ENCODE measurements at regions not wholly inside any gene's neighbourhood (a gene's known extent, or its start where the extent isn't known, plus 50 kb on each side); places are given as distances from the start of the nearest gene placed in this dataset.
"Not testable (repeated sequence)": the region's sequence is repeated elsewhere in the genome, so short reads cannot be mapped to it uniquely, and the experiment has no call there.

GRCh38 chr5:100694100-100694499 is 158.9 kb downstream of the FAM174A start:
- no peak for DNase-seq (ENCODE audit: low spot score)

- peak; percentile 7 for DNase-seq (ENCODE audit: low spot score)
Observed at GRCh38 chr5:100697970-100698369, 162.8 kb downstream of the FAM174A start.

DNA sequence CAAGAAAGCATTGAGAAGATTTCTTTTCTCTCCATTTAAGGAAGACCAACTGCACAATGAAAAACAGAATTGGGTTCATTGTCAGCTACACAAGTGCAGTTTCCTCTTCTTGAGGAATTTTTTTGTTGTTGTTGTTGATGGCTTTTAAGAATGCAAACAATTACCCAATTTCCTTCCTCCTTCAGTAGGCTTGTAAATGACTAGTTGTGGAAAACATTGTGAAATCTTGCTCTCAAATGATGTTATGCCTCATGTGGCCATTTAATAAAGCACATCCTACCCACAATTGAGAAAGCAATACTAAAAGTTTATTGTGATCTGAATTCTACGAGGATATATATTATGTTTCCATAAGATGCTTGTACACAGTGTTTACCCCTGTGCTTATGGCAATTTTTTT is 171.6 kb downstream of the FAM174A start:
- peak; percentile 61 for DNase-seq (ENCODE audit: low spot score)

GRCh38 chr5:100708645-100709171 is 173.5 kb downstream of the FAM174A start:
- DNase-seq (ENCODE audit: low spot score) = no peak

DNA sequence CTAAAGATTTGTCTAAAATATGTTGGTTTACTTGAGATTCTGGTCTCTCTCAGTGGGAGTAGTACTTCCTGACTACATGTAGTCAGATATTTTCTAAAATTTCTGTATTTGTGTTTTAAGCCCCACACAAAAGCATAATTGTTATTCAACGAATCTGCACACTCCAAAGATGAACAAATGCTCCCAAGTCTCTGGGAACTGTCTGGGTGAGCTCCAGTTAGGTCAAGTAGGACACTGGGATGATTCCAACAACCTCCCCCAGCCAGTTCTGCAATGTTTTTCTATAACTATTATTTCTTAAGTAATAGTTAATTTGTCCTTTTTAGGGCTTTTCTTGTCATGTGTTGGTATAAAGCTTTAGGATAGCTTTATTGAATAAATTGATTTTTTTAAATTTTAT is 174.6 kb downstream of the FAM174A start:
- DNase-seq (ENCODE audit: low spot score) = no peak

DNA sequence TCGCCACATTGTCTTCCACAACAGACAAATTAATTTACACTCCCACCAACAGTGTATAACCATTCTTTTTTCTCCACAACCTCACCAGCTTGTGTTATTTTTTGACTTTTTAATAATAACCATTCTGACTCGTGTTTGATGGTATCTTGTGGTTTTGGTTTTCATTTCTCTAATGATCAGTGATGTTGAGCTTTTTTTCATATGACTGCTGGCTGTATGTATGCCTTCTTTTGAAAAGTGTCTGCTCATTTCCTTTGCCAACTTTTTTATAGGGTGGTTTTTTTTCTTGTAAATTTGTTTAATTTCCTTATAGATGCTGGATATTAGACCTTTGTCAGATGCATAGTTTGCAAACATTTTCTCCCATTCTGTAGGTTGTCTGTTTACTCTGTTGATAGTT is 179.6 kb downstream of the FAM174A start:
- not testable (repeated sequence) for DNase-seq (ENCODE audit: low spot score)

GRCh38 chr5:100722657-100723056 is 180.4 kb downstream of the ST8SIA4 start:
- DNase-seq (ENCODE audit: low spot score) = no peak

GRCh38 chr5:100723229-100723628 is 179.9 kb downstream of the ST8SIA4 start:
- no peak for DNase-seq (ENCODE audit: low spot score)

- DNase-seq (ENCODE audit: low spot score) = no peak
Observed at GRCh38 chr5:100726116-100726515, 177.0 kb downstream of the ST8SIA4 start.

- peak; percentile 51 for DNase-seq (ENCODE audit: low spot score)
Observed at GRCh38 chr5:100731768-100732167, 171.3 kb downstream of the ST8SIA4 start.

DNA sequence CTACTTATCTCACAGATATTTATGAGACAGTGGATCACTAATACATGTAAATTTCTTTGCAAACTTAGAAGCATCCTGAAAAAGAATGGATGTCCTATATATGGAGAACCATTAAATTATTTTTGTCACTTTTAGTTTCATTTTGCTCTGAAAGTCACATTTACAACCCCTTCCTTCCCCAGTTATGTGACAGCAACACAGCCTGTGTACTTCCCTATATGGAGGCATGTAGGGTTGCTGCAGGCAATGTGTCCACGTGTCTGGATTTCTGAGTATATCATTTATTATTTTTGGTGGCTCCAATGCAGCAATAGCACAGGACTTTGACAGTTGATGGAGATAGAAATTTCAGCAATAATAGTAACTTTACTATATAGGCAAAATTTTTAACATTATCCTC is 156.4 kb downstream of the ST8SIA4 start:
- peak; percentile 41 for DNase-seq (ENCODE audit: low spot score)

- no peak for DNase-seq (ENCODE audit: low spot score)
Observed at GRCh38 chr5:100749771-100750284, 153.3 kb downstream of the ST8SIA4 start.

DNA sequence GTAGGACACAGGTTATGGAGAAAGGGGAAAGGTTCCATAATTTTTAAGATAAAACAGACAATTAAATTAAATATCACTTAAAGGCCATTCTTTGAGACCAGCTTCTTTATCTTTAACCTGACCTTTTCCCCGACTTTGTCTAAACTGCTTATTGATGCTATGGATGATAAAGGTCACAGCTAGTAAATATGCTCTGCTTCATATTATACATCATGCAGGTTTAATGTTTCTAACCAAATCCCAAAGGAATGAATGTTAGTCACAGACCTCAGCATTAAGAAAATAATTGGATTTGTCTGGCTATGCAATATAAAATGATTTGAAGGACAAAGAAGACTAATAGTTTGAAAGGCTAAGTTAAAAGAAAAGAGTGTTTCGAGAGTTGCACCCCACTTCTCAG is 147.6 kb downstream of the ST8SIA4 start:
- no peak for DNase-seq (ENCODE audit: low spot score)

Measured in NAMALWA (cell line).